Liver (tissue), 8 donors: ENCODE measurements at regions not wholly inside any gene's neighbourhood (a gene's known extent, or its start where the extent isn't known, plus 50 kb on each side); places are given as distances from the start of the nearest gene placed in this dataset.

Experiments used
- DNase-seq: peaks from one replicate; pipeline ENCODE4 v3.0.0-alpha.2; 2017; ENCODE audit warnings: low spot score
- H3K27ac ChIP-seq, 2 donors: one replicate each; pipeline ENCODE4 v1.7.0; 2013; ENCODE audit warnings: inconsistent platforms in 2 of 2, low read length in 2 of 2, control low read depth in 1 of 2, low read depth in 1 of 2, mild to moderate bottlenecking in 1 of 2
- H3K27me3 ChIP-seq, 4 donors: one replicate each; pipeline versions ENCODE4 v1.6.1 to v1.7.0; 2013; ENCODE audit warnings: low read length in 3 of 4, inconsistent platforms in 1 of 4, mild to moderate bottlenecking in 1 of 4, moderate library complexity in 1 of 4; ENCODE audit not compliant: control insufficient read depth in 4 of 4, insufficient read depth in 4 of 4
- H3K36me3 ChIP-seq, 4 donors: one replicate each; pipeline versions ENCODE4 v1.6.1 to v1.7.0; 2013; ENCODE audit warnings: low read length in 3 of 4, mild to moderate bottlenecking in 3 of 4, low read depth in 1 of 4, moderate library complexity in 1 of 4; ENCODE audit not compliant: control insufficient read depth in 4 of 4, insufficient read depth in 3 of 4
- H3K4me1 ChIP-seq, 4 donors: one replicate each; pipeline versions ENCODE4 v1.6.1 to v1.7.0; 2013; ENCODE audit warnings: low read length in 3 of 4, mild to moderate bottlenecking in 3 of 4, moderate library complexity in 1 of 4; ENCODE audit not compliant: control insufficient read depth in 4 of 4, insufficient read depth in 4 of 4
- H3K4me3 ChIP-seq, 3 donors: one replicate each; pipeline versions ENCODE4 v1.6.1 to v1.7.0; 2013; ENCODE audit warnings: low read length in 3 of 3, control low read depth in 1 of 3, low read depth in 1 of 3, mild to moderate bottlenecking in 1 of 3
- H3K9ac ChIP-seq, 2 donors: one replicate each; pipeline ENCODE4 v1.7.0; 2013; ENCODE audit warnings: low read length in 2 of 2, mild to moderate bottlenecking in 2 of 2, moderate library complexity in 2 of 2, control low read depth in 1 of 2, low read depth in 1 of 2
- H3K9me3 ChIP-seq, 4 donors: one replicate each; pipeline versions ENCODE4 v1.6.1 to v1.7.0; 2013; ENCODE audit warnings: low read length in 3 of 4; ENCODE audit not compliant: control insufficient read depth in 4 of 4
- ATF3 ChIP-seq: IDR thresholded peaks from 2 replicates; pipeline ENCODE4 v1.6.1; 2016; ENCODE audit warnings: antibody characterized with exemption
- EGR1 ChIP-seq, 2 donors: IDR thresholded peaks; 2 replicates each; pipeline ENCODE4 v1.6.1; 2016 to 2018; ENCODE audit warnings: antibody characterized with exemption in 2 of 2, low read depth in 2 of 2
- FOXA1 ChIP-seq: IDR thresholded peaks from 2 replicates; pipeline ENCODE4 v1.6.1; 2016; ENCODE audit warnings: antibody characterized with exemption
- FOXA2 ChIP-seq: IDR thresholded peaks from 2 replicates; pipeline ENCODE4 v1.6.1; 2016; ENCODE audit warnings: antibody characterized with exemption
- GABPA ChIP-seq, 2 donors: IDR thresholded peaks in 1 of 2; conservative IDR thresholded peaks in 1 of 2; 2 replicates each; pipeline ENCODE4 v1.6.1; 2016; ENCODE audit warnings: antibody characterized with exemption in 2 of 2, mild to moderate bottlenecking in 1 of 2, moderate library complexity in 1 of 2
- HNF4G ChIP-seq: IDR thresholded peaks from 2 replicates; pipeline ENCODE4 v1.6.1; 2016; ENCODE audit warnings: antibody characterized with exemption
- JUND ChIP-seq, 2 donors: IDR thresholded peaks; 2 replicates each; pipeline ENCODE4 v1.6.1; 2016; ENCODE audit warnings: antibody characterized with exemption in 2 of 2
- RAD21 ChIP-seq, 2 donors: IDR thresholded peaks; 2 replicates each; pipeline ENCODE4 v1.6.1; 2016; ENCODE audit warnings: antibody characterized with exemption in 2 of 2, mild to moderate bottlenecking in 2 of 2
- REST ChIP-seq: IDR thresholded peaks from 2 replicates; pipeline ENCODE4 v1.6.1; 2016; ENCODE audit warnings: antibody characterized with exemption, mild to moderate bottlenecking
- RXRA ChIP-seq, 2 donors: IDR thresholded peaks; 2 replicates each; pipeline ENCODE4 v1.6.1; 2017 to 2018; ENCODE audit warnings: antibody characterized with exemption in 2 of 2, mild to moderate bottlenecking in 1 of 2
- SP1 ChIP-seq: IDR thresholded peaks from 2 replicates; pipeline ENCODE4 v1.6.1; 2018; ENCODE audit warnings: antibody characterized with exemption, mild to moderate bottlenecking
- TAF1 ChIP-seq: conservative IDR thresholded peaks from 2 replicates; pipeline ENCODE4 v1.6.1; 2016; ENCODE audit warnings: antibody characterized with exemption, mild to moderate bottlenecking
- YY1 ChIP-seq: IDR thresholded peaks from 2 replicates; pipeline ENCODE4 v1.6.1; 2016; ENCODE audit warnings: antibody characterized with exemption, mild to moderate bottlenecking
- WGBS: extraction: QIAGEN DNeasy Blood & Tissue Kit; methylation state at CpG from one replicate; pipeline ENCODE4 v1.1.7; 2013; 5-methylcytosine and 5-hydroxymethylcytosine counted together
- TF ChIP-seq, protein P1 (sequence below): IDR thresholded peaks from 2 replicates; pipeline ENCODE4 v1.6.1; 2016; ENCODE audit warnings: antibody characterized with exemption
- TF ChIP-seq, protein P2 (sequence below): IDR thresholded peaks from 2 replicates; pipeline ENCODE4 v1.6.1; 2016; ENCODE audit warnings: antibody characterized with exemption
- TF ChIP-seq, protein P3 (sequence below): fragments of 150-350 bp; IDR thresholded peaks from 2 replicates; pipeline ENCODE4 v1.5.1; 2017; ENCODE audit warnings: improper control_type of control experiment, low read depth, low read length; ENCODE audit not compliant: missing input control
- donor health status: healthy.
- donor health status: healthy.
- donor health status: healthy.
- donor health status: healthy.
- donor health status: healthy.

GRCh38 chrX:9333873-9334560 lies 130.8 kb upstream of the TBL1X start (continued):
- TF ChIP-seq, protein P1, sequence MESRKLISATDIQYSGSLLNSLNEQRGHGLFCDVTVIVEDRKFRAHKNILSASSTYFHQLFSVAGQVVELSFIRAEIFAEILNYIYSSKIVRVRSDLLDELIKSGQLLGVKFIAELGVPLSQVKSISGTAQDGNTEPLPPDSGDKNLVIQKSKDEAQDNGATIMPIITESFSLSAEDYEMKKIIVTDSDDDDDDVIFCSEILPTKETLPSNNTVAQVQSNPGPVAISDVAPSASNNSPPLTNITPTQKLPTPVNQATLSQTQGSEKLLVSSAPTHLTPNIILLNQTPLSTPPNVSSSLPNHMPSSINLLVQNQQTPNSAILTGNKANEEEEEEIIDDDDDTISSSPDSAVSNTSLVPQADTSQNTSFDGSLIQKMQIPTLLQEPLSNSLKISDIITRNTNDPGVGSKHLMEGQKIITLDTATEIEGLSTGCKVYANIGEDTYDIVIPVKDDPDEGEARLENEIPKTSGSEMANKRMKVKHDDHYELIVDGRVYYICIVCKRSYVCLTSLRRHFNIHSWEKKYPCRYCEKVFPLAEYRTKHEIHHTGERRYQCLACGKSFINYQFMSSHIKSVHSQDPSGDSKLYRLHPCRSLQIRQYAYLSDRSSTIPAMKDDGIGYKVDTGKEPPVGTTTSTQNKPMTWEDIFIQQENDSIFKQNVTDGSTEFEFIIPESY = no peak

- Histone ChIP-seq H3K27ac (no peak overlapping the region), H3K9me3 (no peaks in the 10 kb centered on the region), H3K4me3 (no peak overlapping the region), H3K4me1 (peaks cover 0 to 14% (median 3%) of the 10 kb centered on the region in 4 donors), H3K27me3 (no peaks in the 10 kb centered on the region), H3K36me3 (no peaks in the 10 kb centered on the region), H3K9ac (no peak overlapping the region)
- DNase-seq = no peak
- WGBS = 73% methylated on average over 6 of the region's 6 CpGs
- TF ChIP-seq REST (no peak), RXRA (IDR thresholded peaks at IDR 0.05) (no peak), GABPA (IDR thresholded peaks at IDR 0.05 in 1 of 2, conservative IDR thresholded peaks at IDR 0.05 in 1 of 2) (no peak), SP1 (no peak), TAF1 (no peak), FOXA2 (no peak), FOXA1 (no peak), EGR1 (IDR thresholded peaks at IDR 0.05; ENCODE audit: low read depth in 2 of 2) (no peak), ATF3 (no peak), RAD21 (IDR thresholded peaks at IDR 0.05) (no peak), YY1 (no peak), HNF4G (no peak), JUND (IDR thresholded peaks at IDR 0.05) (no peak)
- TF ChIP-seq, protein P1 = no peak
- TF ChIP-seq, protein P2, sequence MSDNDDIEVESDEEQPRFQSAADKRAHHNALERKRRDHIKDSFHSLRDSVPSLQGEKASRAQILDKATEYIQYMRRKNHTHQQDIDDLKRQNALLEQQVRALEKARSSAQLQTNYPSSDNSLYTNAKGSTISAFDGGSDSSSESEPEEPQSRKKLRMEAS = no peak
- TF ChIP-seq, protein P3, sequence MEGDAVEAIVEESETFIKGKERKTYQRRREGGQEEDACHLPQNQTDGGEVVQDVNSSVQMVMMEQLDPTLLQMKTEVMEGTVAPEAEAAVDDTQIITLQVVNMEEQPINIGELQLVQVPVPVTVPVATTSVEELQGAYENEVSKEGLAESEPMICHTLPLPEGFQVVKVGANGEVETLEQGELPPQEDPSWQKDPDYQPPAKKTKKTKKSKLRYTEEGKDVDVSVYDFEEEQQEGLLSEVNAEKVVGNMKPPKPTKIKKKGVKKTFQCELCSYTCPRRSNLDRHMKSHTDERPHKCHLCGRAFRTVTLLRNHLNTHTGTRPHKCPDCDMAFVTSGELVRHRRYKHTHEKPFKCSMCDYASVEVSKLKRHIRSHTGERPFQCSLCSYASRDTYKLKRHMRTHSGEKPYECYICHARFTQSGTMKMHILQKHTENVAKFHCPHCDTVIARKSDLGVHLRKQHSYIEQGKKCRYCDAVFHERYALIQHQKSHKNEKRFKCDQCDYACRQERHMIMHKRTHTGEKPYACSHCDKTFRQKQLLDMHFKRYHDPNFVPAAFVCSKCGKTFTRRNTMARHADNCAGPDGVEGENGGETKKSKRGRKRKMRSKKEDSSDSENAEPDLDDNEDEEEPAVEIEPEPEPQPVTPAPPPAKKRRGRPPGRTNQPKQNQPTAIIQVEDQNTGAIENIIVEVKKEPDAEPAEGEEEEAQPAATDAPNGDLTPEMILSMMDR = no peak
Observed at GRCh38 chrX:9335251-9335650, 129.6 kb upstream of the TBL1X start.
